SK-N-SH treated with all-trans-retinoic acid at 6 μM for 48 hours (cell line): ENCODE measurements at regions not wholly inside any gene's neighbourhood (a gene's known extent, or its start where the extent isn't known, plus 50 kb on each side); places are given as distances from the start of the nearest gene placed in this dataset.

Experiments
- ARNTL ChIP-seq: fragments of 450-650 bp; formaldehyde crosslinking; IDR thresholded peaks from 2 replicates; pipeline ENCODE4 v1.5.0; 2020; ENCODE audit warnings: low read depth, mild to moderate bottlenecking, moderate library complexity, borderline replicate concordance
- OSR1 ChIP-seq: fragments of 250-450 bp; sonication (Bioruptor Pico); IDR thresholded peaks from 2 replicates; pipeline ENCODE4 v1.8.0; 2022; ENCODE audit warnings: moderate library complexity, mild to moderate bottlenecking, inconsistent platforms
- TCF4 ChIP-seq: fragments of 250-450 bp; sonication (Bioruptor Pico); IDR thresholded peaks from 2 replicates; pipeline ENCODE4 v1.8.0; 2021; ENCODE audit warnings: mild to moderate bottlenecking, moderate library complexity, borderline replicate concordance
- TF ChIP-seq, protein P1 (sequence below): fragments of 250-450 bp; sonication (Bioruptor Pico); IDR thresholded peaks from 2 replicates; pipeline ENCODE4 v1.5.1; 2021; ENCODE audit warnings: mild to moderate bottlenecking, moderate library complexity

DNA sequence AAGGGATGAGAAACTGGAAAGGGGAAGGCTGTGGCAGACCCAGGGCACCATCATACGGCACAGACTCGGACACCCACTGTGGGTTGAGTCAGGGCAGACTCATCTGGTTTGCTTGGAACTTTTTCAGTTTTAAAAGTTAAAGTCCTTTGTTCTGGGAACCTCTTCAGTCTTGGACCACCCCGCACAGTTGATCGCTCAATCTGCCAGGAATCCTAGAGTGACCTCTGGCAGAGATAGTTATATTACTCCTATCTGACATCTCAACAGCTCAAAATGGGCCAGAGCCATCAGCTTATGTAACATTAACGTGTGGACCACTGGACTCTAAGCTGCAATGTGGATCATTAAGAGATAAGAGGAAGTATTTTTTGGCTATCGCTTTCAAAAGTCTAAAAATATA is 164.3 kb downstream of the ABCA8 start:
- no peak for TF ChIP-seq TCF4 (CRISPR knock-in tag)
- no peak for TF ChIP-seq ARNTL (CRISPR knock-in tag)
- TF ChIP-seq OSR1 (CRISPR knock-in tag) = no peak
- TF ChIP-seq, protein P1, sequence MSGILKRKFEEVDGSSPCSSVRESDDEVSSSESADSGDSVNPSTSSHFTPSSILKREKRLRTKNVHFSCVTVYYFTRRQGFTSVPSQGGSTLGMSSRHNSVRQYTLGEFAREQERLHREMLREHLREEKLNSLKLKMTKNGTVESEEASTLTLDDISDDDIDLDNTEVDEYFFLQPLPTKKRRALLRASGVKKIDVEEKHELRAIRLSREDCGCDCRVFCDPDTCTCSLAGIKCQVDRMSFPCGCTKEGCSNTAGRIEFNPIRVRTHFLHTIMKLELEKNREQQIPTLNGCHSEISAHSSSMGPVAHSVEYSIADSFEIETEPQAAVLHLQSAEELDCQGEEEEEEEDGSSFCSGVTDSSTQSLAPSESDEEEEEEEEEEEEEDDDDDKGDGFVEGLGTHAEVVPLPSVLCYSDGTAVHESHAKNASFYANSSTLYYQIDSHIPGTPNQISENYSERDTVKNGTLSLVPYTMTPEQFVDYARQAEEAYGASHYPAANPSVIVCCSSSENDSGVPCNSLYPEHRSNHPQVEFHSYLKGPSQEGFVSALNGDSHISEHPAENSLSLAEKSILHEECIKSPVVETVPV (CRISPR knock-in tag) = no peak
